H9 (cell line): ENCODE measurements at regions not wholly inside any gene's neighbourhood (a gene's known extent, or its start where the extent isn't known, plus 50 kb on each side); places are given as distances from the start of the nearest gene placed in this dataset.

Source experiments
- DNase-seq: peaks from one replicate; pipeline ENCODE4 v3.0.0-alpha.2; 2017
- H2AFZ ChIP-seq: one replicate; pipeline ENCODE4 v1.6.1; 2013; ENCODE audit warnings: mild to moderate bottlenecking, low read length, control low read depth, moderate library complexity
- H2AK5ac ChIP-seq: 2 replicates; pipeline ENCODE4 v1.6.1; 2013; ENCODE audit warnings: low read length, control low read depth, mixed read lengths; ENCODE audit not compliant: insufficient read length
- H2BK120ac ChIP-seq: one replicate; pipeline ENCODE4 v1.6.1; 2013; ENCODE audit warnings: low read depth, mild to moderate bottlenecking, low read length, control low read depth, inconsistent platforms; ENCODE audit not compliant: poor library complexity, severe bottlenecking
- H2BK12ac ChIP-seq: 2 replicates; pipeline ENCODE4 v1.6.1; 2013; ENCODE audit warnings: low read length, control low read depth, mixed read lengths, low read depth; ENCODE audit not compliant: insufficient read length
- H2BK15ac ChIP-seq: 2 replicates; pipeline ENCODE4 v1.6.1; 2013; ENCODE audit warnings: low read depth, low read length, control low read depth
- H2BK20ac ChIP-seq: one replicate; pipeline ENCODE4 v1.6.1; 2013; ENCODE audit warnings: low read depth, mild to moderate bottlenecking, low read length, control low read depth, inconsistent platforms; ENCODE audit not compliant: poor library complexity, severe bottlenecking
- H2BK5ac ChIP-seq: 2 replicates; pipeline ENCODE4 v1.6.1; 2013; ENCODE audit warnings: low read length, control low read depth, mixed read lengths; ENCODE audit not compliant: insufficient read length
- H3K14ac ChIP-seq: 2 replicates; pipeline ENCODE4 v1.6.1; 2013; ENCODE audit warnings: low read length, control low read depth; ENCODE audit not compliant: insufficient read depth
- H3K18ac ChIP-seq: 2 replicates; pipeline ENCODE4 v1.6.1; 2013; ENCODE audit warnings: low read depth, mild to moderate bottlenecking, mixed read lengths, low read length, control low read depth; ENCODE audit not compliant: insufficient read length
- H3K23ac ChIP-seq: 2 replicates; pipeline ENCODE4 v1.6.1; 2013; ENCODE audit warnings: low read length, control low read depth, mixed read lengths, low read depth; ENCODE audit not compliant: insufficient read length
- H3K23me2 ChIP-seq: 2 replicates; pipeline ENCODE4 v1.6.1; 2013; ENCODE audit warnings: low read depth, mild to moderate bottlenecking, mixed read lengths, low read length, control low read depth; ENCODE audit not compliant: insufficient read length, poor library complexity, severe bottlenecking
- H3K27ac ChIP-seq: 2 replicates; pipeline ENCODE4 v1.5.1; 2013; ENCODE audit warnings: low read length, control low read depth, mixed read lengths, low read depth; ENCODE audit not compliant: insufficient read length
- H3K27me3 ChIP-seq: 2 replicates; pipeline ENCODE4 v1.6.1; 2013; ENCODE audit warnings: low read length, control low read depth, inconsistent platforms; ENCODE audit not compliant: insufficient read depth
- H3K4ac ChIP-seq: 2 replicates; pipeline ENCODE4 v1.6.1; 2013; ENCODE audit warnings: low read depth, mild to moderate bottlenecking, control low read depth, inconsistent platforms, low read length, moderate library complexity
- H3K4me1 ChIP-seq: 2 replicates; pipeline ENCODE4 v1.6.1; 2013; ENCODE audit warnings: low read length, control low read depth, inconsistent platforms; ENCODE audit not compliant: insufficient read depth
- H3K4me2 ChIP-seq: 2 replicates; pipeline ENCODE4 v1.6.1; 2013; ENCODE audit warnings: low read length, control low read depth, mixed read lengths; ENCODE audit not compliant: insufficient read length, insufficient read depth
- H3K56ac ChIP-seq: 2 replicates; pipeline ENCODE4 v1.6.1; 2013; ENCODE audit warnings: low read depth, mild to moderate bottlenecking, mixed read lengths, low read length, control low read depth; ENCODE audit not compliant: insufficient read length
- H3K79me1 ChIP-seq: 2 replicates; pipeline ENCODE4 v1.6.1; 2013; ENCODE audit warnings: low read depth, mild to moderate bottlenecking, moderate library complexity, low read length, control low read depth, inconsistent platforms; ENCODE audit not compliant: insufficient read depth, poor library complexity, severe bottlenecking
- H3K79me2 ChIP-seq: 2 replicates; pipeline ENCODE4 v1.6.1; 2013; ENCODE audit warnings: low read length, control low read depth, inconsistent platforms; ENCODE audit not compliant: insufficient read depth
- H3K9ac ChIP-seq: 2 replicates; pipeline ENCODE4 v1.6.1; 2013; ENCODE audit warnings: low read length, control low read depth, mixed read lengths; ENCODE audit not compliant: insufficient read length; ENCODE audit errors: extremely low read depth
- H3K9me3 ChIP-seq: one replicate; pipeline ENCODE4 v1.6.1; 2013; ENCODE audit warnings: low read depth, low read length, inconsistent platforms; ENCODE audit not compliant: control insufficient read depth
- H3T11ph ChIP-seq: one replicate; pipeline ENCODE4 v1.6.1; 2013; ENCODE audit warnings: mild to moderate bottlenecking, low read length, control low read depth, inconsistent platforms
- H4K20me1 ChIP-seq: one replicate; pipeline ENCODE4 v1.6.1; 2013; ENCODE audit not compliant: control insufficient read depth, insufficient read length, insufficient read depth
- H4K5ac ChIP-seq: 2 replicates; pipeline ENCODE4 v1.6.1; 2013; ENCODE audit warnings: low read depth, mild to moderate bottlenecking, mixed read lengths, low read length, control low read depth; ENCODE audit not compliant: insufficient read length
- H4K8ac ChIP-seq: replicated peaks from 2 replicates; pipeline ENCODE4 v1.6.1; 2013; ENCODE audit warnings: low read length, control low read depth, mixed read lengths, low read depth; ENCODE audit not compliant: insufficient read length
- H4K91ac ChIP-seq: 2 replicates; pipeline ENCODE4 v1.6.1; 2013; ENCODE audit warnings: low read depth, mild to moderate bottlenecking, moderate library complexity, mixed read lengths, low read length, control low read depth; ENCODE audit not compliant: insufficient read length
- H3K27ac Mint-ChIP-seq, 3 experiments: 2 replicates in 2 of 3; 3 replicates in 1 of 3; pipeline ENCODE4 v1.8.0; 2020 to 2021; ENCODE audit warnings: mixed read lengths in 3 of 3, mild to moderate bottlenecking in 1 of 3, moderate library complexity in 1 of 3
- H3K27me3 Mint-ChIP-seq: 2 replicates; pipeline ENCODE4 v1.8.0; 2021; ENCODE audit warnings: low read depth, mild to moderate bottlenecking, moderate library complexity, mixed read lengths
- H3K36me3 Mint-ChIP-seq, 3 experiments: 2 replicates in 2 of 3; 3 replicates in 1 of 3; pipeline ENCODE4 v1.8.0; 2020 to 2021; ENCODE audit warnings: low read depth in 3 of 3, mixed read lengths in 3 of 3; ENCODE audit not compliant: insufficient read depth in 1 of 3
- H3K4me1 Mint-ChIP-seq, 2 experiments: 2 replicates each; pipeline ENCODE4 v1.8.0; 2020; ENCODE audit warnings: mixed read lengths in 2 of 2
- H3K4me3 Mint-ChIP-seq, 2 experiments: 2 replicates in 1 of 2; 3 replicates in 1 of 2; pipeline ENCODE4 v1.8.0; 2020 to 2021; ENCODE audit warnings: mild to moderate bottlenecking in 2 of 2, mixed read lengths in 2 of 2, moderate library complexity in 1 of 2
- H3K9me3 Mint-ChIP-seq, 2 experiments: 2 replicates in 1 of 2; 3 replicates in 1 of 2; pipeline ENCODE4 v1.8.0; 2020; ENCODE audit warnings: mild to moderate bottlenecking in 2 of 2, mixed read lengths in 2 of 2, moderate library complexity in 1 of 2
- CTCF ChIP-seq: fragments of 200-600 bp; sonication (generic); conservative IDR thresholded peaks from 3 replicates; pipeline ENCODE4 v1.8.0; 2021; ENCODE audit warnings: antibody characterized with exemption, mild to moderate bottlenecking
- WGBS: extraction: QIAGEN DNeasy Blood & Tissue Kit; methylation state at CpG from one replicate; pipeline ENCODE4 v1.1.7; 2013; ENCODE audit warnings: missing lambda C conversion rate, low lambda C conversion rate, mixed read lengths; ENCODE audit not compliant: insufficient read length; ENCODE audit errors: extremely low coverage; 5-methylcytosine and 5-hydroxymethylcytosine counted together

GRCh38 chr2:164189851-164190250, 431.4 kb downstream of the GRB14 start:
- Histone ChIP-seq H3K27me3 (no peaks in the 10 kb centered on the region), H2BK5ac (no peak overlapping the region), H2BK20ac (no peak overlapping the region), H4K8ac (no peak overlapping the region), H3K4ac (no peak overlapping the region), H3K18ac (no peak overlapping the region), H3K9ac (no peak overlapping the region), H4K5ac (no peak overlapping the region), H3K23me2 (no peaks in the 10 kb centered on the region), H3K9me3 (no peaks in the 10 kb centered on the region), H2BK120ac (no peak overlapping the region), H3K79me1 (no peaks in the 10 kb centered on the region), H3K56ac (no peak overlapping the region), H3K79me2 (no peaks in the 10 kb centered on the region; the same call in 1 of the 2 replicates), H3T11ph (no peak overlapping the region), H3K27ac (no peak overlapping the region), H2AK5ac (no peak overlapping the region), H2AFZ (no peak overlapping the region), H3K4me1 (no peaks in the 10 kb centered on the region), H2BK12ac (no peak overlapping the region), H3K4me2 (no peak overlapping the region), H4K91ac (no peak overlapping the region), H3K23ac (no peak overlapping the region), H3K14ac (no peak overlapping the region), H4K20me1 (no peaks in the 10 kb centered on the region), H2BK15ac (no peak overlapping the region)
- peaks cover 0 to 4% (median 0%) of the 10 kb centered on the region in 3 experiments; a peak in 2 of 7 replicates for H3K36me3 Mint-ChIP-seq
- H3K4me3 Mint-ChIP-seq: no peak overlapping the region
- DNase-seq: no peak
- TF ChIP-seq CTCF: no peak
- H3K27ac Mint-ChIP-seq: no peak overlapping the region
- peaks cover 0 to 3% of the 10 kb centered on the region in 2 experiments; a peak in 1 of 5 replicates for H3K9me3 Mint-ChIP-seq
- peaks cover 0 to 2% of the 10 kb centered on the region in 2 experiments; a peak in 1 of 4 replicates for H3K4me1 Mint-ChIP-seq
- WGBS: no CpG with 5 or more reads among the region's 2 CpGs
- H3K27me3 Mint-ChIP-seq: no peaks in the 10 kb centered on the region
